ENCODE measurements at regions not wholly inside any gene's neighbourhood (a gene's known extent, or its start where the extent isn't known, plus 50 kb on each side); places are given as distances from the start of the nearest gene placed in this dataset.

GRCh38 chrX:69366183-69366582 lies 137.9 kb upstream of the NALF2 start:
- TF ChIP-seq EZH2 (IDR thresholded peaks at IDR 0.05; ENCODE audit: low read depth) (no peak), CTCF (conservative IDR thresholded peaks at IDR 0.05) (no peak)

Measured in PC-9 (cell line).